ENCODE measurements at regions not wholly inside any gene's neighbourhood (a gene's known extent, or its start where the extent isn't known, plus 50 kb on each side); places are given as distances from the start of the nearest gene placed in this dataset.

- TF ChIP-seq CTCF (IDR thresholded peaks at IDR 0.05) = no peak
- ATAC-seq (no peak), DNase-seq (no peak)
- Histone ChIP-seq H3K4me1 (peaks cover 9% of the 10 kb centered on the region), H3K4me3 (no peak overlapping the region), H3K36me3 (no peaks in the 10 kb centered on the region), H3K27ac (no peak overlapping the region), H3K9me3 (peaks cover 9% of the 10 kb centered on the region), H3K27me3 (ENCODE audit: low read depth) (no peaks in the 10 kb centered on the region)
- intact Hi-C loops (cut with DNase I) = no loop called here
These were observed 616.1 kb downstream of the IRS1 start for GRCh38 chr2:226183550-226183949.

- no peaks in the 10 kb centered on the region for H3K27me3 ChIP-seq (ENCODE audit: low read depth)
- intact Hi-C loops (cut with DNase I) = no loop called here
- ATAC-seq (no peak), DNase-seq (no peak)
- TF ChIP-seq CTCF (IDR thresholded peaks at IDR 0.05) = no peak
- no peak overlapping the region for H3K4me3 ChIP-seq
- peaks cover 14% of the 10 kb centered on the region for H3K9me3 ChIP-seq
- peaks cover 8% of the 10 kb centered on the region for H3K4me1 ChIP-seq
- no peak overlapping the region for H3K27ac ChIP-seq
- H3K36me3 ChIP-seq = no peaks in the 10 kb centered on the region
These were observed 616.6 kb downstream of the IRS1 start for GRCh38 chr2:226183033-226183432.

GRCh38 chr2:226181909-226182308 lies 617.7 kb downstream of the IRS1 start:
- DNase-seq (no peak), ATAC-seq (no peak)
- Histone ChIP-seq H3K4me1 (peaks cover 5% of the 10 kb centered on the region), H3K36me3 (no peaks in the 10 kb centered on the region), H3K27ac (no peak overlapping the region), H3K9me3 (peaks cover 24% of the 10 kb centered on the region), H3K4me3 (no peak overlapping the region), H3K27me3 (ENCODE audit: low read depth) (no peaks in the 10 kb centered on the region)
- intact Hi-C loops (cut with DNase I) = no loop called here
- no peak for TF ChIP-seq CTCF (IDR thresholded peaks at IDR 0.05)

- no peak for TF ChIP-seq CTCF (IDR thresholded peaks at IDR 0.05)
- H3K4me1 ChIP-seq = peaks cover 2% of the 10 kb centered on the region
- H3K36me3 ChIP-seq = no peaks in the 10 kb centered on the region
- no peaks in the 10 kb centered on the region for H3K27me3 ChIP-seq (ENCODE audit: low read depth)
- H3K9me3 ChIP-seq = peaks cover 24% of the 10 kb centered on the region
- DNase-seq = peak; percentile 32
- no peak overlapping the region for H3K27ac ChIP-seq
- intact Hi-C loops (cut with DNase I) = no loop called here
- peak; percentile 70 to 80 for ATAC-seq
- no peak overlapping the region for H3K4me3 ChIP-seq
These were observed 619.2 kb downstream of the IRS1 start for GRCh38 chr2:226180281-226180884.

- no peak overlapping the region for H3K4me3 ChIP-seq
- intact Hi-C loops (cut with DNase I) = no loop called here
- H3K4me1 ChIP-seq = no peaks in the 10 kb centered on the region
- no peaks in the 10 kb centered on the region for H3K36me3 ChIP-seq
- no peaks in the 10 kb centered on the region for H3K27me3 ChIP-seq (ENCODE audit: low read depth)
- H3K27ac ChIP-seq = no peak overlapping the region
- ATAC-seq (no peak), DNase-seq (no peak)
- no peak for TF ChIP-seq CTCF (IDR thresholded peaks at IDR 0.05)
- H3K9me3 ChIP-seq = peaks cover 24% of the 10 kb centered on the region
These were observed 620.6 kb downstream of the IRS1 start for GRCh38 chr2:226179010-226179409.
